HG02610 (cell line): ENCODE measurements at regions not wholly inside any gene's neighbourhood (a gene's known extent, or its start where the extent isn't known, plus 50 kb on each side); places are given as distances from the start of the nearest gene placed in this dataset.
"Not testable (repeated sequence)": the region's sequence is repeated elsewhere in the genome, so short reads cannot be mapped to it uniquely, and the experiment has no call there.

Experiments
- ATAC-seq: cut with Tn5 transposase; IDR thresholded peaks from one replicate; pipeline ENCODE4 v1.9.1; 2021; ENCODE audit warnings: mild to moderate bottlenecking, moderate library complexity; ENCODE audit not compliant: unreplicated experiment

GRCh38 chr20:56765172-56766073 is 136.3 kb downstream of the TFAP2C start:
- ATAC-seq, result no peak

GRCh38 chr20:56766528-56766927 is 137.4 kb downstream of the TFAP2C start:
- no peak for ATAC-seq

DNA sequence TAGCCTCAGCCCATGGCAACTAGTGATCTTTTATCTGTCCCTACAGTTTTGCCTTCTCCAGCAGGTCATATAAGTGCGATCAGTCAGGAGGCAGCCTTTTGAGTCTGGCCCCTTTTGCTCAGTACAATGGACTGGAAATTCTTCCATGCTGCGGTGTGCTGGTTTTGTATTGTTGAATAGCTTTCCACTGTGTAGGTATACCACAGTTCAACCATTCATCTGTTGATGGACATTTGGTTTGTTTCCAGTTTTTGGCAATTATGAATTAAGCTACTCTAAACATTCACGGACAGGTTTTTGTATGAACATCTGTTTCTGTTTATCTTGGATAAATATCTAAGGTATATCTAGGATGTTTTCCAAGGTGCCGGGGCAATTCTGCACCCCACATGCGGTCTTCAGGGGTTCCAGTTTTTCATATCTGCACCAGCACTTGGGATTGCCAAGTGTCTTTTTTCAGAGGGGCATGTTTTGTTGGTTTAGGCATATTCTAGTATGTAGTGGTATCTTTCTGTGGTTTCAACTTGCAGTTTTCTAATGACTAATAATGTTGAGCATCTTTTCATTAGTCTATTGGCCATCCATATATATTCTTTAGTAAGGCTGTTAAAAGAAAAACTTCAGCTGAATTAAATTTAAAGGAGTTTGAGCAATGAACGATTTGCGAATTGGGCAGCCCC is 141.0 kb downstream of the TFAP2C start:
- ATAC-seq, result no peak

DNA sequence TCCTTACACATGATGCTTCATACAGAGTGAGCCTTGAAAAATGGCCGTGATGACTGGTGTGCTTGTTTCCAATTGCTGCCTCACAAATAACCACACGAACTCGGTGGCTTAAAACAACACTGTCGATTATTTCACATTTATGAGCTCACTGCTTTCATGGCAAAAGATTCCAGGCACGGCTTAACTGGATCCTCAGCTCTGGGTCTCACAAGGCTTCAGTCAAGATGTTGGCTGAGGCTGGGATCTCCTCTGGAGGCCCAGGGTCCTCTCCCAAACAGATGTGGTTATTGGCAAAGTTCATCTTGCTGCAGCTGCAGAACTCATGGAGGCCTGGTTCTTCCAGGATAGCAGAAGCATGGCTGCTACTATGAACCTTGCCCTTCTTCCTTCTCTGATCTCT is 144.6 kb downstream of the TFAP2C start:
- ATAC-seq, result no peak

DNA sequence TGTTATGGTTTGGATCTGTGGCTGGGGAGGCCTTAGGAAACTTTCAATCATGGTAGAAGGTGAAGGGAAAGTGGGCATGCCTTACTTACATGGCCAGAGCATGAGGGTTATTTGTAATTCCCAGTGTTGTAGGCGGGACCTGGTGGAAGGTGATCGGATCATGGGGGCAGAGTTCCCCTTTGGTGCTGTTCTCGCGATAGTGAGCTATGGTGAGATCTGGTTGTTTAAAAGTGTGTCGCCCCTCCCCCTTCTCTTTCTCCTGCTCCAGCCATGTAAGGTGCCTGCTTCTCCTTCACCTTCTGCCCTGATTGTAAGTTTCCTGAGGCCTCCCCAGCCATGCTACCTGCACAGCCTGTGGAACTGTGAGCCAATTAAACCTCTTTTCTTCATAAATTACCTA is 145.8 kb downstream of the TFAP2C start:
- no peak for ATAC-seq

GRCh38 chr20:56776345-56776744 is 147.2 kb downstream of the TFAP2C start:
- ATAC-seq, result no peak

GRCh38 chr20:56778765-56779195 is 149.7 kb downstream of the TFAP2C start:
- no peak for ATAC-seq

GRCh38 chr20:56779452-56780143 is 150.5 kb downstream of the TFAP2C start:
- no peak for ATAC-seq

GRCh38 chr20:56780266-56780665 is 151.2 kb downstream of the TFAP2C start:
- ATAC-seq, result no peak

GRCh38 chr20:56781108-56781739 is 152.1 kb downstream of the TFAP2C start:
- ATAC-seq, result no peak

DNA sequence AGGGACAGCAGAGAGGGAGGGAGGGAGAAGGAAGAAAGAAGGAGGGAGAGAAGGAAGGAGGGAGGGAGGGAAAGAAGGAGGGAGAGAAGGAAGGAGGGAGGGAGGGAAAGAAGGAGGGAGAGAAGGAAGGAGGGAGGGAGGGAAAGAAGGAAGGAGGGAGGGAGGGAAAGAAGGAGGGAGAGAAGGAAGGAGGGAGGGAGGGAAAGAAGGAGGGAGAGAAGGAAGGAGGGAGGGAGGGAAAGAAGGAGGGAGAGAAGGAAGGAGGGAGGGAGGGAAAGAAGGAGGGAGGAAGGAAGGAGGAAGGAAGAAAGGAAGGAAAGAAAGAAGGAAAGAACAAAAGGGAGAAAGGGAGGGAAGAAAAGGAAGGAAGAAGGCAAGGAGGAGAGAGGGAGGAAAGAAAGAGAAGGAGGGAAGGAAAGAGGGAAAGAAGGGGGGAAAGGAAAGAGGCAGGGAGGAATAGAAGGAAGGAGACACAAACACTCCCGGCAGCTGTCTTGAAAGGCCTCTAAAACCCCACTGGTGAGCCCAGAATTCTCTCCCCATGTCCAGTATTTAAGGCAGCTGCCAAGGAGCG is 153.0 kb downstream of the TFAP2C start:
- ATAC-seq, result not testable (repeated sequence)

DNA sequence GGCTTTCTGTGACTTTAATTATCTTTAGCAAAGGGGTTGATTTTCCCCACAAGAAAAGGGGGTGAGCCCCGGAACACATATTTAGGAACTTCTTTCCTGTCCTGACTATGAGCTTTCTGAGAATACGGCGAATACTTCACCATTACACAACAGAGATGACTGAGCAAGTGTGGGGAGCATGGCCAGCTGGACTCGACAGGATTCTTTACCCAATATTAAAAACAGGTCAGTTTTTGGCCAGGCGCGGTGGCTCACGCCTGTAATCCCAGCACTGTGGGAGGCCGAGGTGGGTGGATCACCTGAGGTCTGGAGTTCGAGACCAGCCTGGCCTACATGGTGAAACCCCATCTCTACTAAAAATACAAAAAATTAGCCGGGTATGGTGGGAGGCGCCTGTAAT is 153.7 kb downstream of the TFAP2C start:
- not testable (repeated sequence) for ATAC-seq

- no peak for ATAC-seq
Observed at GRCh38 chr20:56783826-56784225, 154.7 kb downstream of the TFAP2C start.

DNA sequence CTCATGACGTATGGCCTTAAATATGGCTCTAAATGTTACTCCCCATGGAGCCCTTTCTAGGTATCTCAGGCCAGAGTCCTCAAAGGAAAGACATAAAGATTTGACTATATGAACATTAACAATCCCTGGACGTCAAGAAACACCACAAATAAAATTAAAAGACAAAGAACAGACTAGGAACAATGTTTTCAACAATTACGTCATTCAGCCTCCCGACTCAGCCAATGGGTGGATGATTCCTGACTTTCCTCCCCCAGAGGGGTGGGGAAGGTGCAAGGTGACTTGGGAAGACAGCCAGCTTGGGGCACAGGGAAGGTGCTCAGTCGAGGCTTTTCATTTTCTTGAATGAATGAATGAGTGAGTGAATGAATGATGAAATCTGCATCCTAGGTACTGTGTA is 157.4 kb downstream of the TFAP2C start:
- ATAC-seq, result no peak

DNA sequence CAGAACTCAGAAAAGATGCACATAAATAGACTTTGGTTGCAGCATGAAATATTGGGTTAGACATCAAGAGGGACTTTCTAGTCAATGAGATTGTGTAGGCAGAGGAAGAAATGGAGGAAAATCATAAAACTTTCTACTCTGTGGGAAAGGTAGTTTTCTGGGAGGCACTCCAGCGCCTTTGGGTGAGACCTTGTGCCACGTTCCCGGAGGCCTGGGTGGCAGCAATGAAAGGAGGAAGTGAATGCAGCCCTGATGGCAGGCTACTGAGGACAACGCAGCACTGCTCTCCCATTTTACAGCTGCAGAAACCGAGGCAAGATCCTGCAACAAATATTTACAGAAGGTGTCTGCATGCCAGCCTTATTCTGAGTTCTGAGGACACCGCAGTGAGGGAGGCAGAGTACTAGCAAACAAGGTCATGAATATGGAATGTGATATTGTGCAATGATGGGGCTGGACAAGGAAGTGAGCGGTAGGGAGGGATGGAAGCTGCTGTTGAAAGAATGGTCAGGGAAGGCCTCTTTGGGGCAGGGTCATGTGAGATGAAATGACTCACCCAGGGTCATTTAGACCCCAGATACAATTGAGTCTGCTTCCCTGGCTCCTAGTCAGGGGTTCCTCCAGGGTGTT is 159.1 kb downstream of the TFAP2C start:
- no peak for ATAC-seq

DNA sequence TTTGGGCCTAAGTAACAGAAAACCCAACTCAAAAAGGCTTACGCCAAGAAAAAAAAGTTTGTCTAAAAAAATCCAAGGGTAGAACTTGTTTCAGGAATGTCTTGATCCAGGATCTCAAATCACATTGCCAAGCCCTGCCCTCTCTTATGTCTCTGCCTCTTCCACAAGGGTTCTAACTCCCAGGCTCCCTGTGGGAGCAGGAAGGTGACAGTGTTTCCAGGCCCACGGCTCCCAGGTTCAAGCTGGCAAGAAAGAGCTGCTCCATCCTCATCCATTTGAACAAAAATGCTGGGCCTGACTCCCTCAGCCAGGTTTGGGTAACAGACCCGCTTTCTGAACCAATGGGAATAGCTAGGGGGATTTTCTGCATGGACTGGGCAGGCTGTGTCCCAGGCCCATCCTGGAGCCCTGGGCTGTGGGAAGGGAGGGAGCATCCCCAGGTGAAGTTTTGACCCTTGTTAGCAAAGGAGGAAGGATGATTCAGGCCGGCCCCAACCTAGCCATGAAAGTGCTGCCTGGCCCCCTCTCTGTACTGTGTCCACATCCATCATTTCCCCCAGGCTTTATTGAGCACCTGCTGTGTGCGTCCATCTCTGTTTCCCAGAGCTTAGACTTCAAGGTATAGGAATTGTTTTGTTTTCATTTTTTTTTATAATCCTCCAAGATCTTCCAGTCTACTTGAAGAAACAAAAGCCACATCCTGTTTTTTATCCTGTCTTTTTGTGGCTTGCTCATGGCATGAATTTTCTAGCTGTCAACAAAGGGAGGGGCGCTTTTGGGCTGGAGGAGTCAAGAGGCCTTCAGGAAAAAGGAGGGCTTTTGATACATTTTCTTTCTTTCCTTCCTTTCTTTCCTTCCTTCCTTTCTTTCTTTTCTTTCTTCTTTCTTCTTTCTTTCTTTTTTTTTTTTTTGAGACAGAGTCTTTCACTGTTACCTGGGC is 159.8 kb downstream of the TFAP2C start:
- ATAC-seq, result no peak

DNA sequence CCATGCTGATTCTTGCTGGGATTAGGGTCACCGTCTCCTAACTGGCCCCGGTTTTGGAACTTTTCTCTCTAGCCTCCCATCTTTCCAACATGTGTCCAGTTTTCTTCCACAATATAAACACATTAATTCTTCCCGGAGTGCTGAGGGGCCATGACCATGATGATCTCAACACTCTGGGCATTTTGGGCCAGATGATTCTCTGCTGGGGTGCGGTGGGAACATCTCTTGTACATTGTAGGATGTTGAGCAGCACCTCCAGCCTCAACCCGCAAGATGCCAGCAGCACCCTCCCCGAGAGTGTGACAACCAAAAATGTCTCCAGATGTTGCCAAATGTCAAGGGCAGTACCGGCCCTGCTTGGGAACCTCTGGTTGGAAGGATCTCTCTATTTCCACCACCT is 164.8 kb downstream of the TFAP2C start:
- no peak for ATAC-seq

GRCh38 chr20:56795492-56795891 is 166.4 kb downstream of the TFAP2C start:
- ATAC-seq, result no peak

DNA sequence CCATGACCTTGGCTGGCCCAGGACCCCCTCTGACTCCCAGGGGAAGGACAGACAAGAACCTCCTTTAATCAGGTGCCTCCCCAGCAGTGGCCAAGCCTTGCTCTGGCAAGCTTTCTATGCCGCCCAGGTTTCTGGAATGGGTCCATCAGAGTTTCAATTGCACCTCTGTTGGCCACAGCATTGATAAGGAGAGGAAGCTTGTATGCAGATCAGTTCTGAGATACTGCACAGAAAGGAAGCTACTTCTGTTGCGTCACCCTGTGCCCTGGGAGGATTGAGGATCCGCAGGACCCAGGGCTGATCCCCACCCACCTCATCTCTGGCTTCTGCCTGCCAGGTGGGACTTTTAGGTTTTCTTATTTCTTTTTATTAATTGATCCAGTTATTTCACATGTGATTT is 167.2 kb downstream of the TFAP2C start:
- ATAC-seq, result no peak
